HepG2 (cell line): ENCODE measurements at regions not wholly inside any gene's neighbourhood (a gene's known extent, or its start where the extent isn't known, plus 50 kb on each side); places are given as distances from the start of the nearest gene placed in this dataset.

Source experiments
- ARNTL ChIP-seq: sonication (generic); formaldehyde crosslinking; IDR thresholded peaks from 2 replicates; pipeline ENCODE4 v1.4.0; 2020; ENCODE audit warnings: mild to moderate bottlenecking, missing genetic modification reagents
- ASH2L ChIP-seq: fragments of 300-600, 200-600 bp; sonication (generic); IDR thresholded peaks from 2 replicates; pipeline ENCODE4 v1.7.0; 2017; ENCODE audit warnings: low read depth, mild to moderate bottlenecking, moderate library complexity, mixed read lengths, low read length; ENCODE audit not compliant: insufficient read length
- CSRNP2 ChIP-seq: sonication (generic); formaldehyde crosslinking; conservative IDR thresholded peaks from 2 replicates; pipeline ENCODE4 v1.8.0; 2022; ENCODE audit warnings: low read depth, missing genetic modification reagents
- ELF3 ChIP-seq: IDR thresholded peaks from 2 replicates; pipeline ENCODE4 v1.6.1; 2016; ENCODE audit warnings: missing genetic modification reagents, missing compliant biosample characterization
- GATA4 ChIP-seq: sonication (generic); IDR thresholded peaks from 2 replicates; pipeline ENCODE4 v1.6.1; 2016; ENCODE audit warnings: antibody characterized with exemption, low read depth, borderline replicate concordance
- HNF1A ChIP-seq, 2 experiments: sonication (generic) in 1 of 2; formaldehyde crosslinking in 1 of 2; IDR thresholded peaks; 2 replicates each; pipeline versions ENCODE4 v1.4.0 to v1.6.1; 2016 to 2020; ENCODE audit warnings: borderline replicate concordance in 1 of 2, low read depth in 1 of 2, mild to moderate bottlenecking in 1 of 2, missing genetic modification reagents in 1 of 2
- MEIS1 ChIP-seq: sonication (generic); formaldehyde crosslinking; IDR thresholded peaks from 2 replicates; pipeline ENCODE4 v1.9.0; 2021; ENCODE audit warnings: mild to moderate bottlenecking, missing genetic modification reagents, moderate library complexity, borderline replicate concordance
- MXI1 ChIP-seq: IDR thresholded peaks from 3 replicates; pipeline ENCODE4 v1.6.1; 2012; ENCODE audit warnings: low read depth, low read length, inconsistent platforms, borderline replicate concordance
- NR2F6 ChIP-seq, 2 experiments: IDR thresholded peaks; 2 replicates each; pipeline ENCODE4 v1.6.1; 2016; ENCODE audit warnings: antibody characterized with exemption in 1 of 2, mild to moderate bottlenecking in 1 of 2
- PRDM10 ChIP-seq: sonication (generic); formaldehyde crosslinking; IDR thresholded peaks from 2 replicates; pipeline ENCODE4 v1.4.0; 2020; ENCODE audit warnings: low read depth, missing genetic modification reagents
- RBFOX2 ChIP-seq: fragments of 200-400 bp; formaldehyde crosslinking; IDR thresholded peaks from 2 replicates; pipeline ENCODE4 v1.6.1; 2017; ENCODE audit warnings: low read depth, mild to moderate bottlenecking, low read length
- TARDBP ChIP-seq: sonication (generic); formaldehyde crosslinking; IDR thresholded peaks from 2 replicates; pipeline ENCODE4 v1.8.0; 2022; ENCODE audit warnings: mild to moderate bottlenecking, missing genetic modification reagents
- ZBTB49 ChIP-seq: sonication (generic); formaldehyde crosslinking; IDR thresholded peaks from 2 replicates; pipeline ENCODE4 v1.4.0; 2020; ENCODE audit warnings: missing genetic modification reagents, borderline replicate concordance

GRCh38 chr4:122976111-122976510, 53.7 kb upstream of the NUDT6 start (continued):
- TF ChIP-seq HNF1A (IDR thresholded peaks at IDR 0.05; ENCODE audit: low read depth): peak; percentile 64; the same call in 1 of the 2 replicates
- TF ChIP-seq HNF1A (CRISPR knock-in tag; IDR thresholded peaks at IDR 0.05; ENCODE audit: borderline replicate concordance): peak; percentile 88; the same call in 1 of the 2 replicates
- TF ChIP-seq ASH2L: peak; percentile 23
- TF ChIP-seq NR2F6 (IDR thresholded peaks at IDR 0.05): no peak
- 0 out of 2 replicates have a peak, but pooled peaks have one; percentile 11 for TF ChIP-seq NR2F6 (CRISPR knock-in tag; IDR thresholded peaks at IDR 0.05)
- no peak for TF ChIP-seq MXI1
- no peak for TF ChIP-seq MEIS1 (CRISPR knock-in tag)
- TF ChIP-seq ELF3: no peak
- no peak for TF ChIP-seq PRDM10
- no peak for TF ChIP-seq ARNTL (CRISPR knock-in tag)
- peak; percentile 54 for TF ChIP-seq RBFOX2
- no peak for TF ChIP-seq CSRNP2 (CRISPR knock-in tag)
- peak; percentile 37; the same call in 1 of the 2 replicates for TF ChIP-seq GATA4
- TF ChIP-seq TARDBP (CRISPR knock-in tag): no peak
- TF ChIP-seq ZBTB49 (CRISPR knock-in tag): no peak
